Neural cell (in vitro differentiated cells): ENCODE measurements at regions not wholly inside any gene's neighbourhood (a gene's known extent, or its start where the extent isn't known, plus 50 kb on each side); places are given as distances from the start of the nearest gene placed in this dataset.

Experiments used
- CTCF ChIP-seq: fragments of 450-650 bp; IDR thresholded peaks from 2 replicates; pipeline ENCODE4 v1.5.1; 2014; ENCODE audit warnings: antibody characterized with exemption, mild to moderate bottlenecking, moderate library complexity; ENCODE audit not compliant: poor library complexity, severe bottlenecking
- EZH2 ChIP-seq: fragments of 200-600, 300-800 bp; shearing (Covaris generic), sonication (generic); IDR thresholded peaks from 2 replicates; pipeline ENCODE4 v1.6.1; 2014; ENCODE audit warnings: antibody characterized with exemption, low read length, borderline replicate concordance, mild to moderate bottlenecking; ENCODE audit not compliant: insufficient read depth, poor library complexity, severe bottlenecking
- POLR2AphosphoS5 ChIP-seq: IDR thresholded peaks from 2 replicates; pipeline ENCODE4 v1.6.1; 2012
- SMC3 ChIP-seq: fragments of 450-650 bp; conservative IDR thresholded peaks from 2 replicates; pipeline ENCODE4 v1.6.1; 2014; ENCODE audit warnings: antibody characterized with exemption, mild to moderate bottlenecking, moderate library complexity; ENCODE audit not compliant: poor library complexity
- TAF1 ChIP-seq: IDR thresholded peaks from 2 replicates; pipeline ENCODE4 v1.6.1; 2012; ENCODE audit warnings: low read depth

DNA sequence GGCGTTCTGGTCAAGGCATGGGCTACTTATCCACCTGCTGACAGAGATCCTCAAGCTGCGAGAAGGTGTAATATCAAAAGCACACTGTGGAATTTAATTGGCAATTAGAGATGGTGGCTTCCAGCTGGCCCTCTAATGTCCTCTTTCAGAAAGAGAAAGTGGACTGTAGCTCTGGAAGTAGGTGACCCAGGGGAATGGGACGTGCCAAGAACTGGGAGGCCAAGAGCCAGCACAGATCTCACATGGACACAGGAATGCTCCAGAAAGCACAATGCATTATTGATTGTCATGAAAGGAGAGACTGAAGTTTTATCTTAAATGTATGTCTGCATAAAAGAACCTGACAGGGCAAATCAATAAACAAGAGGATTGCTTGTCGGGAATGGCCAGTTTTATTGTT lies 198.6 kb upstream of the CDH4 start:
- no peak for TF ChIP-seq CTCF
- TF ChIP-seq EZH2 = no peak
- no peak for TF ChIP-seq POLR2AphosphoS5
- TF ChIP-seq TAF1 = no peak
- TF ChIP-seq SMC3 = no peak
